Endothelial cell of umbilical vein (primary cell): ENCODE measurements at regions not wholly inside any gene's neighbourhood (a gene's known extent, or its start where the extent isn't known, plus 50 kb on each side); places are given as distances from the start of the nearest gene placed in this dataset.
A peak's percentile ranks its signal among the peaks of the same experiment; 100 is the strongest.

Source experiments
- BruUV-seq: library from RNA; stranded (reverse); fragments of 400-500 nt; replicated peaks from 2 replicates; lab custom pipeline; 2021; lab: Mats Ljungman, UMichigan
- CTCF ChIA-PET: fragments of 300-600, 350-600 bp; sonication (Branson Sonifier 250); formaldehyde crosslinking; loops from one replicate; lab custom pipeline; 2021; ENCODE audit warnings: antibody characterized with exemption, inconsistent platforms; lab: Charles Lee
- POLR2A ChIA-PET: fragments of 300-600, 350-600 bp; sonication (Branson Sonifier 250); formaldehyde crosslinking; loops from one replicate; lab custom pipeline; 2021; ENCODE audit warnings: antibody characterized with exemption, inconsistent platforms; lab: Charles Lee
- DNase-seq: peaks from one replicate; pipeline ENCODE4 v3.0.0-alpha.2; 2011; ENCODE audit warnings: low read depth, low spot score
- FAIRE-seq: peaks from 2 replicates; lab custom pipeline; 2011; peaks lifted over from hg19 to GRCh38; lab: Jason Lieb, UNC
- H2AFZ ChIP-seq: 2 replicates; pipeline ENCODE4 v1.6.0; 2012; ENCODE audit warnings: low read depth, low read length, control low read depth, inconsistent platforms
- H3K27ac ChIP-seq: 2 replicates; pipeline ENCODE4 v1.5.1; 2011; ENCODE audit warnings: low read depth, mild to moderate bottlenecking, control low read depth, low read length, moderate library complexity; ENCODE audit not compliant: insufficient read depth
- H3K27me3 ChIP-seq, 2 experiments: 2 replicates each; pipeline versions ENCODE4 v1.6.0 to v1.6.1; 2011; ENCODE audit warnings: low read length in 2 of 2, mixed read lengths in 1 of 2; ENCODE audit not compliant: control insufficient read depth in 2 of 2, insufficient read depth in 2 of 2
- H3K36me3 ChIP-seq, 2 experiments: 2 replicates in 1 of 2; 3 replicates in 1 of 2; pipeline ENCODE4 v1.5.1; 2011; ENCODE audit warnings: low read length in 2 of 2, mild to moderate bottlenecking in 1 of 2, moderate library complexity in 1 of 2; ENCODE audit not compliant: control insufficient read depth in 2 of 2, insufficient read depth in 2 of 2; ENCODE audit errors: extremely low read depth in 1 of 2
- H3K4me1 ChIP-seq: 3 replicates; pipeline ENCODE4 v1.5.1; 2011; ENCODE audit warnings: mild to moderate bottlenecking, low read length; ENCODE audit not compliant: control insufficient read depth, insufficient read depth; ENCODE audit errors: extremely low read depth
- H3K4me2 ChIP-seq: 2 replicates; pipeline ENCODE4 v1.6.1; 2011; ENCODE audit warnings: low read length, control low read depth, mixed read lengths; ENCODE audit not compliant: insufficient read depth
- H3K4me3 ChIP-seq, 3 experiments: fragments of 200-600 bp in 1 of 3; sonication (generic), shearing (Covaris generic) in 1 of 3; replicated peaks in 1 of 3; 2 replicates each; pipeline ENCODE4 v1.5.1; 2011 to 2016; ENCODE audit warnings: control low read depth in 3 of 3, low read length in 3 of 3, mild to moderate bottlenecking in 2 of 3, inconsistent platforms in 1 of 3, low read depth in 1 of 3, moderate library complexity in 1 of 3; ENCODE audit not compliant: insufficient read depth in 1 of 3
- H3K79me2 ChIP-seq: 2 replicates; pipeline ENCODE4 v1.6.0; 2012; ENCODE audit warnings: low read length, inconsistent platforms; ENCODE audit not compliant: control insufficient read depth, insufficient read depth
- H3K9ac ChIP-seq: replicated peaks from 2 replicates; pipeline ENCODE3; 2011; ENCODE audit warnings: low read length, control low read depth; ENCODE audit not compliant: insufficient read depth; ENCODE audit errors: extremely low read depth
- H3K9me1 ChIP-seq: replicated peaks from 3 replicates; pipeline ENCODE4 v1.6.0; 2011; ENCODE audit warnings: mild to moderate bottlenecking, low read length; ENCODE audit not compliant: control insufficient read depth, insufficient read depth; ENCODE audit errors: extremely low read depth
- H3K9me3 ChIP-seq: replicated peaks from 2 replicates; pipeline ENCODE4 v1.5.1; 2012; ENCODE audit warnings: low read length, inconsistent platforms; ENCODE audit not compliant: control insufficient read depth, insufficient read depth
- H4K20me1 ChIP-seq: replicated peaks from 2 replicates; pipeline ENCODE3; 2011; ENCODE audit warnings: mild to moderate bottlenecking, low read length; ENCODE audit not compliant: control insufficient read depth, insufficient read depth; ENCODE audit errors: extremely low read depth
- FOS ChIP-seq: IDR thresholded peaks from 2 replicates; pipeline ENCODE4 v1.6.1; 2011; ENCODE audit warnings: mild to moderate bottlenecking, low read length, moderate library complexity, borderline replicate concordance; ENCODE audit not compliant: insufficient read depth
- GATA2 ChIP-seq: IDR thresholded peaks from 2 replicates; pipeline ENCODE4 v1.7.0; 2011; ENCODE audit warnings: low read depth, mild to moderate bottlenecking, moderate library complexity, mixed read lengths, low read length; ENCODE audit not compliant: insufficient read length, insufficient read depth
- JUN ChIP-seq: IDR thresholded peaks from 2 replicates; pipeline ENCODE4 v1.6.1; 2011; ENCODE audit warnings: borderline replicate concordance, low read depth; ENCODE audit not compliant: insufficient read length, insufficient read depth
- POLR2A ChIP-seq: IDR thresholded peaks from 2 replicates; pipeline ENCODE4 v1.6.1; 2012; ENCODE audit warnings: low read depth, mild to moderate bottlenecking, control low read depth, low read length
- POLR2AphosphoS5 ChIP-seq: IDR thresholded peaks from 2 replicates; pipeline ENCODE4 v1.6.1; 2012; ENCODE audit warnings: low read depth, mild to moderate bottlenecking, control low read depth, low read length, moderate library complexity; ENCODE audit not compliant: insufficient read depth
- dilution Hi-C: fragments of 300-500 bp; cut with MboI; formaldehyde crosslinking; loops from one replicate; pipeline ENCODE4 v1.15.0; 2019; ENCODE audit warnings: low sequenced_read_pairs; ENCODE audit not compliant: extremely low pct_ligation_motif_present
- intact Hi-C: fragments of 100-400 bp; cut with micrococcal nuclease; formaldehyde crosslinking; loops from one replicate; pipeline ENCODE4 v1.10.0; 2022
- TF ChIP-seq, protein P1 (sequence below), 2 donors: IDR thresholded peaks; 1 replicate in 1 of 2; 2 replicates in 1 of 2; pipeline ENCODE4 v1.5.1; 2011; ENCODE audit warnings: low read length in 2 of 2, mild to moderate bottlenecking in 2 of 2, moderate library complexity in 2 of 2, control low read depth in 1 of 2, inconsistent platforms in 1 of 2, low read depth in 1 of 2; ENCODE audit not compliant: insufficient read depth in 1 of 2; ENCODE audit errors: extremely low read depth in 1 of 2

DNA sequence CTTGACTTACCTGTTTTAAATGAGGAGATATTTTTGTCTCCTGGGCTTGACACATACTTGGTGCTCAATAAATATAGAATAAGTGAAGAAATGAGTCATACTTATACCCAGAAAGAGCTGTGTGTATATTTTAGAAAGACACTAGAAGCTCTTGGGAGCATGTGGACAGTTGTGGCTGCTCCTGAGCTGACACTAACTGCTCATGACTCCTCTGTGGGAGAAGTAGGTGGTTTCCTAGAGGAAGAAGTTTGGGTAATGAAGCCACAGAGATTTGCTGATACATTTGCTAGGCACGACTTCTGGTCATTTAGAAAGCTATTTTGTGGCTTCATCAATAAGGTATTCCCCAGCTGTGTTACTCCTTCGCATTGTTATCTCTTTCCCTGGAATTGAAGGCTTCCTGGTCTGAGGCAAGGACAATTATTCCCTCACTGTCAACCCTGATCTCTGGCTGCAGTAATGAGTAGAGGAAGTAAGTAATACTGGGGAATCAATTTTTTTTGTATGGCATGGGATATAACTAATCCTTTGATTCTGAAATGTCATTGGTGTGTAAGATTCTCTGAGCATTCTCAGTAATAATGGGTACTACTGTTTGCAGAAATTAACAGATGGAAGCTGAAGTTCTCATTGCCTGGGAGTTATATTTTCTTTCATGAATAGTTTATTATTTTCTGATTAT is 79.6 kb upstream of the DCBLD2 start:
- Histone ChIP-seq H3K27ac (peak overlapping the region; percentile 10), H3K9me3 (no peaks in the 10 kb centered on the region), H3K27me3 (no peaks in the 10 kb centered on the region), H4K20me1 (no peaks in the 10 kb centered on the region), H3K4me1 (peaks cover 62% of the 10 kb centered on the region), H3K4me3 (no peak overlapping the region), H3K9me1 (no peaks in the 10 kb centered on the region), H3K4me2 (no peak overlapping the region), H3K36me3 (no peaks in the 10 kb centered on the region), H3K79me2 (no peaks in the 10 kb centered on the region), H3K9ac (peak overlapping the region; percentile 7), H2AFZ (peak overlapping the region; percentile 45)
- BruUV-seq = TSS peak; percentile 23
- TF ChIP-seq POLR2AphosphoS5 (no peak), FOS (peak; percentile 34), POLR2A (no peak), JUN (no peak), GATA2 (peak; percentile 68)
- TF ChIP-seq, protein P1, sequence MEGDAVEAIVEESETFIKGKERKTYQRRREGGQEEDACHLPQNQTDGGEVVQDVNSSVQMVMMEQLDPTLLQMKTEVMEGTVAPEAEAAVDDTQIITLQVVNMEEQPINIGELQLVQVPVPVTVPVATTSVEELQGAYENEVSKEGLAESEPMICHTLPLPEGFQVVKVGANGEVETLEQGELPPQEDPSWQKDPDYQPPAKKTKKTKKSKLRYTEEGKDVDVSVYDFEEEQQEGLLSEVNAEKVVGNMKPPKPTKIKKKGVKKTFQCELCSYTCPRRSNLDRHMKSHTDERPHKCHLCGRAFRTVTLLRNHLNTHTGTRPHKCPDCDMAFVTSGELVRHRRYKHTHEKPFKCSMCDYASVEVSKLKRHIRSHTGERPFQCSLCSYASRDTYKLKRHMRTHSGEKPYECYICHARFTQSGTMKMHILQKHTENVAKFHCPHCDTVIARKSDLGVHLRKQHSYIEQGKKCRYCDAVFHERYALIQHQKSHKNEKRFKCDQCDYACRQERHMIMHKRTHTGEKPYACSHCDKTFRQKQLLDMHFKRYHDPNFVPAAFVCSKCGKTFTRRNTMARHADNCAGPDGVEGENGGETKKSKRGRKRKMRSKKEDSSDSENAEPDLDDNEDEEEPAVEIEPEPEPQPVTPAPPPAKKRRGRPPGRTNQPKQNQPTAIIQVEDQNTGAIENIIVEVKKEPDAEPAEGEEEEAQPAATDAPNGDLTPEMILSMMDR (IDR thresholded peaks at IDR 0.05; ENCODE audit: extremely low read depth in 1 of 2, insufficient read depth in 1 of 2, low read depth in 1 of 2, low read length in 2 of 2) = no peak
- peak; percentile 46 for DNase-seq
- FAIRE-seq = peak; percentile 33
- dilution Hi-C loops = no loop called here
- POLR2A ChIA-PET = interaction anchor here (1.4 kb wide), 1 partner anchor 9 kb away, joined by 4 read pairs; no protein-coding TSS in a partner anchor
- CTCF ChIA-PET = interaction anchor here (0.8 to 1.5 kb wide), 5 partner anchors 9 to 163 kb away, joined by 3 to 5 read pairs (median 4); no protein-coding TSS in a partner anchor
- intact Hi-C loops = no loop called here
